ENCODE measurements at regions not wholly inside any gene's neighbourhood (a gene's known extent, or its start where the extent isn't known, plus 50 kb on each side); places are given as distances from the start of the nearest gene placed in this dataset.

DNA sequence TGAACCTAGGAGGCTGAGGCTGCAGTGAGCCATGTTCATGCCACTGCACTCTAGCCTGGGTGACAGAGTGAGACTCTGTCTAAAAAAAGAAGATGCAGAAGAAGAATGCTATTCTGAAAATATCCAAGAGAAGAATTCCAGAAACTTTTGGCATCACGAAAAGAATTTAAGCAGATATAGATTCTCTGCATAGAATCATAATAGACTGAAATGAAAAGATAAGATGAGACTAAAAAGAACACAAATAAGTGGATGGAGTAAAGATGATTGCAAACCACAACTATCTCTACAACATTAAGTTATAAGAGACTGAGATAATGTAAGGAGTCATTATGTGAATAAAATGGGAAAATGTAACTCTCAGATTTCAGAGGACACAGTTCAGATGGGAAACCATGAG lies 140.7 kb upstream of the TMC3 start:
- TF ChIP-seq POLR2AphosphoS5 (IDR thresholded peaks at IDR 0.05; ENCODE audit: low read depth, low read length) (no peak), POLR2A (IDR thresholded peaks at IDR 0.05; ENCODE audit: low read depth, low read length) (no peak)

Measured in GM12891 (cell line).